DMS 273 (cell line): ENCODE measurements at regions not wholly inside any gene's neighbourhood (a gene's known extent, or its start where the extent isn't known, plus 50 kb on each side); places are given as distances from the start of the nearest gene placed in this dataset.

Source experiments
- DNase-seq: peaks from one replicate; lab custom pipeline; 2025; ENCODE audit not compliant: unreplicated experiment; lab: John Stamatoyannopoulos, UW

DNA sequence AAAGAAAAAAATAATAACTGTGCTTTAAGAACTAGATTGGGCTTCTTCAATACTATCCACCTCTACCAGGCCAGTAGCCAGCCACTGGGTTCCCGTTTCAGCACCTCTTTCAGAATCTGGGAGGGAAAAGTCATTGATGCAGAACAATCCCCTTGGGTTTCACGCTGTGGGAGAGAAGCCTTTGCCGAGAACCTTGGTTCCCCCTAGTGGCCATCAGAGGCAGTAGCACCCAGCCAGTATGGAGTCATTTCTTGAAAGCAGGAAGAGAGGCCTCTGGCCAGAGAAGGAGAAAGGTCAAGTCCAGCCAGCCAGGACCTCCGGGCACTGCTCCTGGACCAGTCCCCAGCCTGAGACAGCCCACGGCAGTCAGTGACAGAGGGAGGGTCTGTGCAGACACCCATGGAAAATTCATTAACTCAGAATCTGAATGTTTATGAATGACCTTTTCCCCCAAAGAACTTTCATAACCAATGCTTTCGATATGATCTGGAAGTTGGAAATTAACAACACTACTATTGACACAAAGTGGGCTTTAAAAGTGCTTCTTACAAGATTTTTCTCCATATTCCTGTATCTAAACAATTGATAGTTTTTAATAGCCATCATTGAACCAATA is 51.2 kb upstream of the CDH5 start:
- DNase-seq: peak; percentile 87

DNA sequence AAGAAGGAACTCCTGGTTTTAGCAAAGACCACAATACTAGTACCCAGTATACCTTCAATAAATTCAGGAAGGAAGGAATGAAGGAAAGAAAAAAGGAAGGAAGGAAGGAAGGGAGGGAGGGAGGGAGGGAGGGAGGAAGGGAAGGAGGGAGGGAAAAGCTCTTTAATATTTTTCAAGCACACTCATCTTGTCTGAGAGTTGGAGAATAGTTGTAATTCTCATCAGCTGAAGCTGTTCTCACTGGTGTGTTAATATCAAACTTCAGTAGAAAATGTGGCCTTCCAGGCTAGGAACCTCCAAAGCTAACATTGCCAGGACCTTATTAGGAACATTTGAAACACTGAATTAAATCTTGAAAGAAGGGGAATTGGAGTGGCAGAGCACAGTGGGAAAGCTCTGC is 55.2 kb upstream of the CDH5 start:
- DNase-seq: no peak

DNA sequence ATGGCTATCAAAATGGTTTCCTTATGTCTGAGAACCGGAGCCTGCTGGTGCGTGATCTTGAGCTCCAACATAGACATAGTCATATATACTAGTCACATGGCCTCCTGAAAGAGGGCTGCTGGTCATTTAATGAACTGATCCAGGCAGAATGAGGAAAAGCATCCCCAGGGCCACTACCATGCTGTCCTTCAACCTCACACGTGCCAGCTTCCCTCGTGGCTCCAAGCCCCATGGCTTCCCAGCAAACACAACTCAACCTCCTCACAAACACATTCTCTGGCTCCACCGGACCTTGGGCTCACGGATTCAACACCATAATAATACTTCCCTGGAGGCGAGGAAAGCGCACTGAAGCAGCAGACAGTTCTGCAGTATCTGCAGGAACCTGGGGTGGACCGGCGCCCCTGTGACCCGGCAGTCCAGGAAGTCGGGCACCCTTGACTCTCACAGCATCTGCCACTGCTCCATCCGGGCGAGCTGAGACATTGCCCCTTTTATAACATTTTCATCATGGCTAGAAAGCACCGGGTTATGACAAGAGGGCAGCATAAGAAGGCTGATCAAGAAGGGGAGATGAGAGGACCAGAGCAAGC is 57.2 kb upstream of the CDH5 start:
- no peak for DNase-seq

DNA sequence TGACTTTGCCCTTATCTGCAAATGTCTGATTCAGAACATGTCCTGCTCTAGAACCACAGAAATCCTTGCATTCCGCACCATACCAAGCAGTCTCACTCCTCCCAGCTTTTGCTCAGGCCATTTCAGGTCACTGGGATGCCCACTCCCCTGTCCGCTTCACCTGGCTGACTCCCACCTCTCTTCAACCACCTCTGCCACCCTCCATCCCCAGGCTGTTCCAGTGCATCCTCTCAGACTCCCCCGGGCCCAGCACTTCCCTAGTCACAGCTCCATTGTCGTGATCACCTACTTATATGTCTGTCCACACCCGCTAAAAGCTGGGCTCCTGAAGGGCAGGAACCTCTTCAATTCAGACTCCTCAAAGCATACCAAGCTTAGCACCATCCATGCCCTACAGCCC is 58.4 kb upstream of the CDH5 start:
- DNase-seq: no peak

DNA sequence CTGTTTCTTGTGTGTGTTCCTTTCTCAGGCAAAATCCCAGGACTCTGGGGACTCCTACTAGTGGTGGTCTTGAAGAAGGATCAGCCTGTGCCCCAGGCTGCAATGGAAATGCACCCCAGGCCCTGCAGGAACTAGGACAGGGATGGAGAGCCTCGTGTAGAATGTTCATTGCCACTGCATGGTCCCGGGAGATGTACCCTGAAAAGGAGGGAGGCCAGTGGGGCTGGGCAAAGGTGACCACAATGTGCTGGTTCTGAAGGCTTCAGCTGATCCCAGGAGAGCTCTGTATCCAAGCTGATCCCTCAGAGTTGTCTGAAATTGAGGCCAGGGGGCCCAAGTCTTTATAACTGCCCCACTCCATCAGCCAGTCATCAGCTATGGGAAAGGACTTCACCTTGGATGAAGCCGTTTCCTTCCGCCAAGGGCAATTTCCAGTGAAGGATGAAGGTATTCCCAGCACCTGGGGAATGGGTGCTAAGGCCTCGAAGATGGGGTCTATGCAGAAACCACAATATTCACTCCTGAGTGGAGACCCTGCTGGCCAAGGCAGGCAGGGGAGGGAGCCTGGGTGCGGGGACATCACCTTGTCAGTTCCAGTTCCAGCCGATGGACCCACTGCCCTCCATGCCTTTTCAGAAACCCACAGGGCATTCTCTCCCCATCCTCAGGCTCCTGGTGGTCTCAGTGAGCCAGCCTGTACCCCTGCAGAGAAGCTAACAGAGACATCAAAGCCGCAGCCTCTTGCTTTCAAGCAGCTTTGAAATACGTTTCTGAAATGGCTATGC is 59.9 kb upstream of the CDH5 start:
- no peak for DNase-seq

DNA sequence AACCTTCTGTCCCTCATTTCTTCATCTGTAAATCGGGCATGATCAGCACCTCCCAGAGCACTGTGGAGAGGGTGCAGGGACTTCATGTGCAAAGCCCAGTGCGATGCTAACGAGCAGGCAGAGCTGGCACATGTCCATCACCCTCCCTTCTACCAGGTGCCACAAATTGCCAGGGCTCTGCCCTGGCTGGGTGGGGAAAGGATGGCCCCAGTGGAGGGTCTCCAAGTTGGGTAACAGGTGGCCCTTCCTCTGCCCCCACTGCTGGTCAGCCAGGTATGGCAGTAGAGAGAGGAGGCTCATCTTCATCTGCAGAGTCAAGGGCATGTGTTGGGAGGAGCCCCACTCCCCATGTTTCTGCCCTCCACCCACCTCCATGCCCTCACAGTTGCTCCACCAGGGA is 61.5 kb upstream of the CDH5 start:
- DNase-seq: no peak

DNA sequence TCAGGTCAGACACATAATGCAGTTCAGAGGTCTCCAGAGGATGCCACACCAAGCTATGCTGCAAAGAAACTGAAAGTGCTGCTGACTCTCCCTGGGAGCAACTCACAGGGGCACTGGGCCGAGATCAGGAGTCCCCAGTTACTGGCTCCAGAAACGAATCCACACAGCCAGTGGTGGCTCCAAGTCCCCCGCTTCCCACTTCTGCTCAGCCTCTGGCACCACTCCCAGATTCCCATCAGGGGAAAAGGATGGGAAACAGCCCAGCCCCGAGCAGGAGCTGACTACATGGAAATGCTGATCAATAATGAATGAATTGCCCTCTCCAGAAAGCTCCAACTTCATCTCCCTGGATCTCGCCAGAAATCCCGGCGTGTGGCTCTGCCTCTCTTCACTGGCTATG is 62.3 kb upstream of the CDH5 start:
- peak; percentile 14 for DNase-seq

DNA sequence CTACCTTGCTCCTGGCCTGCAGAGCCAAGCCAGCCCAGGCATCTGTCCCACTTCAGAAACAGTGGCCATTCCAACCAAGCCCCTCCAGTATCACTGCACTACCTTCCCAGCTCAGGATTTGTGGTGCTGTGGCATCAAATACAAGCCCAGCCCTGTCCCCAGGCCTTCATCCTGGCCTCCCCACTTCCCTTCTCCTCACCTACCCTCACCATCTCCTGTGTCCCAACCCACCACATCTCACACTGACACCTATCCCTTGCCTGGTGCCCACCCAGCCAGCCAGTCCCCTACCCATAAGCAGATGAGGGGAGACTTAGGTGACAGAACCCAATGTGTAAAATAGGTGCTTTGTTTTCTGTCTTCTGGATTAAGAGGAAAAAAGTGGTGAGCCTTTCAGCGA is 66.0 kb upstream of the CDH5 start:
- DNase-seq: no peak

DNA sequence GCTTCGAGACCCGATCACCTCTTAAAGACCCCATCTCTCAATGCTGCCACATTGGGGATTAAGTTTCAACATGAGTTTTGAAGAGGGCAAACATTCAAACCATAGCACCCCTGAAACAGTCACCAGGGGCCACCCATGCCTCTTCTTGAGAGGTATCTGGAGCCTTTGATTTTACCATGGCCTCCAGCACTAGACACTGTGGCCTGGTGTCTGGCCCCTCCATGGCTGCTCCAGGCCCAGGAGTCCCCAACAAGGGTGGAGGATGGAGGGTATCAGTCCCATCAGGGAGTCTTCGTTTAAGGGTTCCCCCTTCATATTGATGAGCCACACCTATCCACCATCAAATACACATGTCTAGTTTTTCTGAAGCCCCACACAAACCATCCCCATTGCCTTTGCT is 66.5 kb upstream of the CDH5 start:
- no peak for DNase-seq

DNA sequence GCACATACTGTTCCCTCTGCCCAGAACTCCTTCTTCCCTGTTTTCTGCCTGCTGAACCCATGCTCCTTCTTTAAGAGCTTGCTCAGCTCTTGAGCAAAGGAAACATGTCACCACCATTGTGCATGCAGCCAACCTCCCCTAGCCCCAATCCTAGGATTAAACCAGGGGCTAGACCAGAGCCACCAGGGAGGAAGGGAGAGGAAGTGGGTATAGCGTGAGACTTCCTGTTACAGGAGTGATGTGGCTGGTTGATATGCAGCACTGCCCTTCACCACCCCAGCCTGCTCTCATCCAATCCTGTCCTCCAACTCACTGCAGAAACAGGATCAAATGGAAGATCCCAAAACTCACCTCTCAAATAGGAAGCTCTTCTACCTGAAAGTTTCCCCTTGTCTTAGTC is 67.1 kb upstream of the CDH5 start:
- no peak for DNase-seq

DNA sequence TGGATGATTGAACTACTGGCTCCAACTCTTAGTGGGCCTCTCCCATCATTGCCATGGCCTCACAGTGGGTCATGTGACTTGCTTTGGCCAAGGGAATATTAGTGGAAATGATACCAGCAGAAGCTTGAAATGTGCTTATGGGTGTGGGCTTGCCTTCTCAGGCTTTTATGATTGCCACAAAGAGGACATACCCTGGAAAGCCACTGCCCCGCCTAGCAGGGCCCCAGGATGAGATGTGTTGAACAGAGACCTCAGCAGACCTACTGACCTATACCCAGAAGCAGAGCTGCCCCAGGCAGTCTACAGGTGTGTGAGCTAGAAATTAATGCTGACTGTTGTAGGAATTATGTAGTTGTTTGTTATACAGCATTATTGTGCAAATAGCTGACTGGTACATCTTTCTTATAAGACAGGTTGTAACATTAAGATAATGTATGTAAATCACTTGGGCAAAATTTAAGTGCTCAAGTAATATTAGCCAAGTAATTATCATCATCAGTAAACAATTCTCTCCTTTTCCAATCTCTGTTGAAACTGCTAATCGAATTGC is 67.8 kb upstream of the CDH5 start:
- no peak for DNase-seq

DNA sequence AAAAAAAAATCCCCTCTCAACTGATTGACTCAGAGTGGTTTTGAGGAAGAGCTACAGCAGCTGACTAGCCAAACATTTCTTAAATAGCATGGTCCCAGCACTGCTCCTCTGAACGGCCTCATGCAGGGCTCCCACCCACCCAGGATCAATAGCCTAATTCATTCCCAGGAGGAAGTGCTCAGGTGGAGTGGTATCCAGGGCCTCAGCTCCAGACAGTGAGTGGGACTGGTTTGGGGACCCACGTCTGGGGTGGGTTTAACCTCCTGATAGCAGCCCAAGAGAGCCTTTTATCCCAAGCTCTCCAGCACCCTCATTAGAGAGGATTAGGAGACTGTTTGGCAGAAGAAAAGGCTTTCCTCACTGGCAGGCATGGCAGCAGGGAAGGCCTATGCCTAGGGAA is 68.5 kb upstream of the CDH5 start:
- no peak for DNase-seq

DNA sequence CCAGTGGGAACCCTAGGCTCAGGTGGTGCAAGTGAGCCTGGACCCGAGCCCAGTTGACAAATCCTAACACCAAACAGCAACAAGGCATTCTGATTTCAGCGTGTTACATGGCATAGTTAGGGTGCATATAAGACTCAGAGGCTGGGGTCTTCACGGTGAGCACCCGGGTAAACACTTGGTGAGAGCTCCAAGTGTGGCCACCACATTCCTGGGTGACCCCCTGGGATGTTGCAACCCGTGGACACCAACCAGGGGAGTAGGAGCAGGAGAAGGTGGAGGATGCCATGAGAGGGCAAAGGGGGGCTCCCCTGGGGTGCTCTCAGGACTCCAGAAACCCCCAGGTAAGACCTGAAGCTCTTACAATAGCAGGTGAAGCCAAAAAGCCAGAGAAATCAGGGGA is 69.9 kb upstream of the CDH5 start:
- DNase-seq: no peak

DNA sequence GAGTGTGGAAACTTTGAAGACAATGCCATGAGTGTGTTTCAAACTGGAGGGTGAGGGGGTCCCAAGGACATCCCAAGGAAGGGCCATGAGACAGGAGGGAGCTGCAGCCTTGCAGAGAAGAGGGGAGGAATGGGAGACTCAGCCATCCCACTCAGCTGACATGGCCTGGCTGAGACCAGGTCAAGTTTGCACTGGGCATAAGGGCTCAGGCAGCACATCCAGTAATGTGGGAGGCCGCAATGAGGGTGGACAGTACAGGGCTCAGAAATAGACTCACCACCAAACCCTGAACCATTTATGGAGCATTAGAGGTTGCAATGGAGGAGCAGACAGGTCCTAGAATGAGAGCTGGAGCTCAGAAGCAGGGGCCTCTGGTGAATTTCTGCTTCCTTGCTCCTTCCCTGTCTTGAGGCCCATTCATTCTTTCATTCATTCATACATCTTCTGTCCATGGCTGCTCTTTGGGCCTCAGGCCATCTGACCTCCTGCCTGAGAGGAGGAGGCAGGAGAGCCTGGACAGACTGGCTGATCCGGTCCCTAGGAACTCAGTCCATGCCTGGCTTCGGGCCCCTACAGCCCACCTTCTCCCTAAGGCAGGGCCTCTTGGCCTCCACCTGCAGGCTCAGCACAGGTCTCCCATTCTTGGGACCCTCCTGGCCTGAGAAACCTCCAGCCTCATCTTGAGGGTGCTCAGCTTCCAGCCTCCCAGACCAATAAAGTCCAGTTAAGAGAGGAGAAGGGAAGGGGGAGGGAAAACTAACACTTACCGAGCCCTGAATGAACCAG is 70.5 kb upstream of the CDH5 start:
- DNase-seq: no peak

DNA sequence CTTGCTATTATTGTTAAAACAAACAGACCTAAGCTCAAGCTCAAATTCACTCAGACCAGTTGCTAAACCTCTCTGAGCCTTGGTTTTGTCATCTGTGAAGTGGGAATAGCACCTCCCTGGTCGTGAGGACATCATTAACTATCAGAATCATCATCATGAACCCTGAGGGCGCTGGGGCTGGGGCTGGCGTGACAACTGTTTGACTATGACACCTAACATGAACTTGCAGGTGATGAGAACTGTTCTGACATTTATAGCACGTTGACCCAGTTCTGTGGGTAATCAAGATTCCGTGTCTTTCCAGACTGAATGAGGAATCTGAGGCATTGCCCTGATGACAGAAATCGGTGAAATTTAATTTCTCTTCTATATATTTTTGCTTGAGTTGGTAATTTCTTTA is 71.3 kb upstream of the CDH5 start:
- DNase-seq: no peak

DNA sequence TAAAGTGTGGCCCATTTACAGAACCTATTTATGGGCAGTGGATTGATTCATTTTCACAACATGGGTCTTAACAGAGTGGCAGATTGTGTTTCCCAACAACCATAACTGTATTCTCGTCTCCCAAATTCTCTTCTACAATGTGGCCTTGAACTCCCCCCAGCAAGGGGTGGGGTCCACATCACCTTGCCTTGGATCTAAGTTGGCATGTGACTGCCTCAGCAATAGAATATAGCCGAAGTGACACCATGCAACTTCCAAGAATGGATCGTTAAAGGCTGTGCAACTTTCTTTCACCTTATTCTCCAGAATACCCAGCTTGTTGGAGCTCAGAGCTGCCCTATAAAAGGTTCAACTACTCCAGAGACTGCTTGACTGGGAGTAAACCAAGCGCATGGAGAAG is 72.0 kb upstream of the CDH5 start:
- DNase-seq: no peak

DNA sequence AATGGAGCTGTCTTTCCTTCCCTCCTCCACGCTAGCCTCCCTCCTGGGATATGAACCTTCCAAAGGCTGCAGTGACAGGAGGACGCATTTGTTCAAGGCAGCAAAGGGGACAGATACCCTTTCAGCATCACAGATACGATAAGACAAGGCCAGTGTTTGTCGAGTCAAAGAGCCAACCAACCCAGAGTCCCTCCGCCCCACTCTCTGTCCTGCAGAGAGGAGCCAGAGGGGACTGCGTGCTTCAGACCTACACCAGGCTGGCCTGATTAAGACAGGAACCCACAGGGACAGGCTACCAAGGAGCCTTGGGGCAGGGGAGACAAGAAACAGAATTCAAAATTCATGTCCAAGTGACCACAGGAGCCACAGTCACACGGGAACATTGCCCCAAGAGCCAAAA is 72.6 kb upstream of the CDH5 start:
- DNase-seq: no peak

DNA sequence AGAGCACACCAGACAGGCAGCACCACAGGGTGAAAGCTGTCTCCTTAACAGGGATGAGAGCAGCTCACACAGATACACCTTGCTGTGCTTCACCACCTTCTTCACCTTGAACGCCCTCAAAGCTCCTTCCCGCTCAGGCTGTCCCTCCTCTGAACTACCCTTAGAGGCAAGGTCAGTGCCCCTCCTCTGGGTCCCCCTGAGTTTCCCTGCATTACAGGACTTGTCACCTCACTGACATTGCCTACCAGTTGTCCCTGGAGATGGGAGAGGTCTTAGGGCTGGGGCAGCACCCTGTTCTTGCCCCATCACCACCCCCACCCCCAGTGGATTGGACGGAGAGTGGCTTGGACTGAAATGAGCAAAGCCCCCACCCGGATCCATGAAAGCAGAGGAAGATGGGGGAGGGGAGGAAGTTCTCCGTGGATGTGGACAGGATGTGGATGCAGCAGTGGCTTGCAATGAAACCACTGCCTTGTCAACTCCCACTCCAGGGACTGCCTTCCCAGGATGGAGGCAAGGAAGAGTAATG is 73.2 kb upstream of the CDH5 start:
- no peak for DNase-seq

DNA sequence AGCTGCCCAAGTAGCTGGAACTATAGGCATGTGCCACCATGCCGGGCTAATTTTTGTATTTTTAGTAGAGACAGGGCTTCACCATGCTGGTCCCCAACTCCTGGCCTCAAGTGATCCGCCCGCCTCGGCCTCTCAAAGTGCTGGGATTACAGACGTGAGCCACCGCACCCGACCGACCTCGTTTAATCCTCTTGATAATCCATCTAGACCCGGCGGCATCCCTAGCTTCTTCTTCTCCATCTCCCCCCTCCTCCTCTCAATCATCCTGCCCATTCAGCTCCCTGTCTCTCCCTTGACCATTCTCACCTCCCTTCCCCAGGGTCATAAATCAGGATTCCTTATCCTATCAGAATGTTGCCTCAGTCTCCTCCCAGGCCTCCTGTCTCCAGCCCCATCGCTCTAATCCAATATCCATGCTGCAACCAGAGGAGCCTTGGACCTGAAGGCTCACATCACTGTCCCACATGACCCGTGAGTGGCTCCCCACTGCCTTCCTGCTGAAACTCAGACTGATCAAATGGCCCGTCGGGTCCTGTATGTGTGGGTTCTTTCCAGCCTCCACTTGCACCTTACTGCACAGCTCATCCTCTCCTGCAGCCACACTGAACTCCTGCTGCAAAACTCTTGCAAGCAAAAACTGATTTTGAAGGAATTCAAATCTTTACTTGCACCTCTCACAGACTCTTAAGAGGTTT is 74.1 kb upstream of the CDH5 start:
- no peak for DNase-seq

DNA sequence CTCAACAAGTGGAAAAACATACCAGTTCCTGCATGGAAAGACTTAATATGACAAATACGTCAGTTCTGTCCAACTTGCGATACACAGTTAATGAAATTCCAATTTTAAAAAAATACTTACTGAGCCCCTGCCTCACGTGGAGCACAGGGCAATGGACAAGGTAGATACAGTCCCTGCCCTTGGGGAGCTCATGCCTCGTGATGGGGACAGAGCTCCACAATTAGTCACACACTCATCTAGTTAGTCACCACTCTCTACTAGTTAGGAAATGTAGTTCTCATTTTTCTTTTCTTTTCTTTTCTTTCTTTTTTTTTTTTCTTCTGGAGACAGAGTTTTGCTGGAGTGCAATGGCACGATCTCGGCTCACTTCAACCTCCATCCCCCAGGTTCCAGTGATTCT is 74.7 kb upstream of the CDH5 start:
- DNase-seq: no peak

DNA sequence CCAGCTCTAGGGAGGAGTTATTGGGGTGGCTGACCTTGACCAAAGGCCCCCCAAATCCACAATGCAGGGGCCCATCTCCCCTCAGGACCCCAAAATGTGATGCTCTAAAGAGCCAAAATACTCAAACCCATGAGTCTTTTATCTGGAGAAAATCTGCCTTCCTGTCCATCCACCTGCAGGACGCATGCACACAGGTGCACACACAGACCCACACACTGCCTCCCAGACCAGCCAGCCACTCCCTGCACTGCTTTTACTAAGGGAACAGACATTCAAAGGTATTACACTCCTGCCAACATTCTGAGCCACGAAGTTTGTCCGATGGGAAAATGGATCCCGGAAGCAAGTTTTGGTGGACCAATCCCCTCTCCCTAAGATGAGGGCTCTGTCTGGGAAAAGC is 76.1 kb upstream of the CDH5 start:
- DNase-seq: no peak
